Activated CD4-positive, alpha-beta T cell treated with anti-CD3 and anti-CD28 coated beads for 4 hours (primary cell): ENCODE measurements at regions not wholly inside any gene's neighbourhood (a gene's known extent, or its start where the extent isn't known, plus 50 kb on each side); places are given as distances from the start of the nearest gene placed in this dataset.
"Not testable (repeated sequence)": the region's sequence is repeated elsewhere in the genome, so short reads cannot be mapped to it uniquely, and the experiment has no call there.

Experiments used
- DNase-seq, 2 donors: peaks; one replicate each; pipeline ENCODE4 v3.0.0-alpha.2; 2020

DNA sequence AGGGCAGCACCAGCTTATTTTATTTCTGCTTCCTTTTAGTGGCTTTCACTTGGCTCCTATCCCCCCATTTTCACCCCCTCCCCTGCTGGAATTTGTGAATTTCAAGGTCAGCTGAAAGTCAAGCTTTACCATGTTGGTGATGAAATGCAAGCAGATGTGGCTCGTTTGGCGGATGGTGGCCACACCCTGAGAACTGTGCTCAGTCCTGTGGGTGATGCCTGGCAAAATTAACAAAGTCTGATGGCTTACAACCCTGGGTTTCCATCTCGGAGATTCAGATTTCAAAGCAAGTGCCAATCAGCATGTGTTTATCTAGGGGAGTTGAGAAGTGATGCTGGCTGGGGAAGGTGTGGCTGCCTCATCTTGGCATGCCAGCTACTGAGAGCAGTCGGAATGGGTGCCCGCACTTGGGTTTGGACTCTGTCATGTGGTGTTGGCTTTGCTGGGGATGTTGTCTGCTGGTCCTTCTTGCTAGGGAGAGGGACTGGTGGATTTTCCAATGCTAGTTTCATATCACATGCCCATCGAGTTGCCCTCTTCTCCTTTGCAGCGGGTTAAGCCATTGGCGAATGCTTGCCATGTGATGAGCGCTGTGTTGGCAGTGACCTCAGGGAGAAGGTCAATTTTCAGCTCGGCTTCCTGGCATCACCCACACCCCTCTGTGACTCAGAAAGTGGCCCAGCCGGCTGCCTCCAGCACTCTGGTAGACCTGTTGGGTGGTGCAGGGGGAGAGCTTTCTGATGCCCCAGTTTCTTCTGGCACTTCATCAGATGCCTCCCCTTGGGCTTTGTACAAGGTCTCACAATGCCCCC lies 77.0 kb upstream of the PITX1 start:
- DNase-seq: no peak

DNA sequence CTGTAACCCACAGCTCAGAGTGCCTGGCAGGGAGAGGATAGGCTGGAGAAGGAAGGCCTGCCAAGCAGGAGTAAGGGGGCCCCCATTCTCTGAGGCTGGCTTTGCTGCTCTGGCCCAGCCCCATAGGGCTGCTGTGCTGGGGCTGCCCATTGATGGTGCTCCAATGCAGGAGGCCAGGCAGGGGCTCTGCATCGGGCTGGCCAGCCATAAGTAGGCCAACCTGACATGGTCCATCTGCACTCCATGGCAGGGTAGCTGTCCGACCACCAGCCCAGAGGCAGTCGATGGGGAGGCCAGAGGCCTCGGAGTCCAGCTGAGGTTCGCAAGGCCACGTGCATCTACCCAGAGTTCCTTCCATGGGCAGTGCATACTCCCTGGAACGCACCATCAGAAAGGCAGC lies 75.0 kb upstream of the PITX1 start:
- no peak for DNase-seq

DNA sequence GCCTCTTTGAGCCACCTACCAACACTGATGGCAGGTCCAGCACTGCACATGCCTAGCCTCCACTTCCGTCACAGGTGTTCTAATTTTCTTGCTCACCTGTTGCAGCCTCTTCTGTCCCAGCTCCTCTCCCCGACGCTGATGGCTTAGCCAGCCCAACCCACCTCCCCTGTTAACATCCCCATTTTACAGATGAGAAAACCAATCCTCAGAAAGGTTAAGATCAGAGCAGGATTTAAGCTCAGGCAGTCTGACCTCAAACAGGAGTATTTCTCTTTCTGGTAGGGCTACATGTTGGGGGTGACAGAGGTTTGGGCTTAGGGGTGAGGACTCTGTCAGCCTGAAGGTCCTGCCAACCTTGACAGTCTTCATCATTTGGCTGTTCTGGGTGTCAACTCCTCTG lies 74.5 kb upstream of the PITX1 start:
- no peak for DNase-seq

DNA sequence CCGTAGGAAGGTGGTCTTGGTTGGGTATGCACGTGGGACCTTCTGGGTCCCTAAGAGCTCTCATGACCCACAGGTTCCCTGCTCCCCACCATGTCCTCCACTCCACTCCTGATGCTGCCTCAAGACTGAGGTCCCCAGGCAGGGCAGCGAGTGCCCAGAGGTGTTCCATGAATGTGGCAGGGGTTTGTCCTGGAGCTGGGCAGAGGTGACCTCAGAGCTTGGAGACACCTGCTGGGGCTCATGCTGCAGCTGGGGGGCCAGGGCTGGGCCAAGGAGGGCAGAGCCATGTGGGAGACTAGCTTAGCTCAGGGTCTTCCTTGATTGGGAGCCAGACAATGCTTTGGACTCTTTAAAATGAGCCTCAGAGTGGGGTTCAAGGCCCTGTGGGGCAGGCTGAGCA lies 74.0 kb upstream of the PITX1 start:
- DNase-seq: no peak

DNA sequence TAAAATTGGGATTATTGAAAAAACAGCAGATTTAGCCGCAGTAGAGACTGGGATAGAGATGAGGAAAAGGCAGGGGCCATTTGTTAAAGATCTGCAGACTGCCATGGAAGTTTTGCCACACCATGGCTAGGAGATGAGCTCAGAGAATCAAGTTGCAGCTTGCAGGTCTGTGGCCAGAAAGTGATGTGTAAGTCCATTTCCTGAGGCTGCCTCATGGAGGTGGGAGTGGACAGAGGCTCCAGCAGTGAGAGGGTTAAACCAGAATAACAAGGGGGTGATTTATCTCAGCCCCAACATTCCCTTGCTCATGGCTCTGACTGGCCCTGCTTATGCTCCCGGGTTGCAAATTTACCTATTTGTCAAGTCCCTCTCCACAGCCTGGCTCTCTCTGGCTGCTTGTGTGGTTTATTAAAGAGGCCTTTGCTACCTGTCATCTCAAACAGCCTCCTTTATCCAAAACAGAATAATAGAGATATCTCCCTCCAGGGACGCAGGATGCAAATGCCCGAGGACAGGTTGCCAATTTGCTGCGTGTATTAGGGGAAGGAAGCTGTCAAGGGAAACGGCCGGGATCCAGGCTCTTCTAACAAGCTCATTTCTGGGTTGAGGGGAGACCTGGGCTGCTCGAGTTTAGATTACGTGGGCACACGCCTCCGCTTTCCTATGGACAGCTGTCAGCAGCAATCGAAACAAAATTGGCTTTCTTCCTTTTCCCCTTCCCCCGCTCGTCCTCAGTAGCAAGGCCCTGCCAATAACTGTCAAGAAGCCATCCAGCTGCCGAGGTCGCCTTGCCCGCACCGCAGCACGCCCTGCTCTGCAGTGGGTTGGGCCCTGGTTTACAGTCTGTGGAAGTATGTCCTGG lies 72.8 kb upstream of the PITX1 start:
- no peak for DNase-seq

DNA sequence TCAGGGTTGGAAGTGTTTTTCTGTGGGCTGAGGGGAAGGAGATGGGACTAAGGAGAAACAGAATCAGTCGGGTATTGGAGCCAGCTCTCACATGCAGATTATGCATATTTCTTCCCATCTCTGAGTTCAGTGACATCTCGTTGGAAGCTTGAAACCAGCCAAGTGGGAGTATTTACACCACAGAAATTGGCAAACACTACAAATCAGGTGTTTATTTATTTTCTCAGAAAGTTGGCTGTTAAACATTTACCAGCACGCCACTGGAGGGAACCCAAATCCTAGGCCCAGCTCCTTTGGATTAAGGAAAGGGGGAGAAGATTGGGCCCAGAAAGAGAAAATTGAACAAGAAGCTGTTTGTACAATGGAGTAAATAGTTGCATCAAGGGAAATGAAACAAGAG lies 72.1 kb upstream of the PITX1 start:
- DNase-seq: no peak

DNA sequence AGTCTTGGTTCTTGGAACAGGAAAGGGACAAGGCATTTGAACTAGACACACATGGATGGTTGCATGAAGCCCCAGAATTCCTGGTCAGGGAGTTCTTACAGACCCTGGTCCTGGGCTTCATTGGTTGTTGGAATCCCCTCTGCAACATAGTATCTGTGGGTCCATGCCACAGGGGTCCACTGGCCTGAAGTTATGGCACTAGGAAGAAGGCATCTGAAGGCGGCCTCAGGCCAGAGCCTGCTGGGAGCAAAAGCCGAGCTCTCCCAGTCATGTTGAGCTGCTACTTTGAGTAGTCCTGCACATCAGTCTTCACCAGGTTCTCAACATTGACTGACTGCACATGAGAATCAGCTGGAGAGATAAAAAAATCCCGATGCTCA lies 71.1 kb upstream of the PITX1 start:
- DNase-seq: no peak

DNA sequence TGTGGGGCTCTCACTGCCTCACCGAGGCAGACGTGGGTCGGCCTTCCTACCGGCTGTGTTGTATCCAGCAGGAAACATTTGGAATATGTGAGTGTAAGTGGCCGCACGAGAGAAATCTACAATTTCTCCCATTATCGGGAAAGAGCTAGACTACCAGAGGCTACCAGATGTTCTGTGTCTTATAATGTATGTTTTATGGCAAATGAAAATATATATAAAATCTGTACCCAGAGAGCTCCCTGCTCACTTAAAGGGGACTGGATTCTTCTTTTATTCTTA lies 69.5 kb upstream of the PITX1 start:
- no peak for DNase-seq

DNA sequence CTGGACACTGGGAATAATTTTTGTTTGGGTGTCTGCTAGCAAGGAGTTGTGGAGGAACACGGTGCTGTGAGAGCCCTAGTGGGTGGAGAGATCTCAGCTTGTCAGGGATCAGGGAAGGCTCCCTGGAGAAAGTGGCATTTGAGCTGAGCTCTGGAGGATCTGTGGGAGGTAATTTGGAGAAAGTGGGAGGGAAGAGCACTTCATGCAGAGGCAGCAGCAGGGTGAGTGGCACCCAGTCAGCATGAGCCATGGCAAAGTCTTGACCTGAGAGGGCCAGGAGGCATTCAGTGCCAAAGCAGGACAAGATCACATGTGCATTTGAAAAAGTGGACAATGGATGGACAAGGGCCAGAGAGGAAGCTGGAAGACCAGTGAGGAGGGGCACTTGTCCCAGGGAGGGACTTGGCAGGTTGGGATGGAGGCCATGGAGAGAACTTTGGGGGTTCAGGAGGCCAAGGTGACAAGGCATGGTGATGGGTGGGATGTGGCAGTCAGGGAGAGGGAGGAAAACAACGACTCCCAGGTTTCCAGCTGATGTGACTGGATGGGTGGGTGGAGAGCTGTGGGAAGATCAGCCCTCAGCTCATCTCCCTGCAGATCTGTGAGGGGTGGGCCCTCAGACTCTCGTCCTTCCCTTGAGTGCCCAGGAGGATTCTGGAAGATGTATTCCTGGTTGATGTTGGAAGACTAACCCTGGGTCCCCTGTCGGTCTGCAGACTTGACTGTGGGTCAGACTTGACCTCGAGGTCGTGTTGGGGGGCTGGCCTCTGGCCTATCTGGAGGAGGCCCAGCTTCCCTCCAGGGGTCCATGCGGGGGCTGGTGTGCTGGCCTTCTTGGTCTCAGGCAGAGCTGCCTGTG lies 68.9 kb upstream of the PITX1 start:
- no peak for DNase-seq

DNA sequence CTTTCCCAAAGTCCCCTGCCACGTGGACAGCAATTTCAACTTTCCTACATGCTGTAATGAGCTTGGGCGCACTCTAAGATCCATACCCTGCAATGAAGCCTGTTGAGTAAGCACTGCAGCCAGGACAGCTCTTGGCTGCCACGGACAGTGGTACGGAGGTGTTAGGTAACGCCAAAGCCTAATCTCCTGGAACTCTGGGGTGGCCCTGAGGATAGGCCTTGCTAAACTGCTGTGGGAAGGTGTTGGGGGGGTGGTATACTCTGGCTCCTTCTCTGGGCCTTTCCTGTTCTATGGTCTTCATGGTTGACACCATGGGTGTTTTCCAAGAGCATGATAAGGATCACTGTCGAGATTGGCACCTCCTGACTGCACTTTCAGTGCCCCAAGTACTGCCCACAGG lies 66.4 kb upstream of the PITX1 start:
- no peak for DNase-seq

DNA sequence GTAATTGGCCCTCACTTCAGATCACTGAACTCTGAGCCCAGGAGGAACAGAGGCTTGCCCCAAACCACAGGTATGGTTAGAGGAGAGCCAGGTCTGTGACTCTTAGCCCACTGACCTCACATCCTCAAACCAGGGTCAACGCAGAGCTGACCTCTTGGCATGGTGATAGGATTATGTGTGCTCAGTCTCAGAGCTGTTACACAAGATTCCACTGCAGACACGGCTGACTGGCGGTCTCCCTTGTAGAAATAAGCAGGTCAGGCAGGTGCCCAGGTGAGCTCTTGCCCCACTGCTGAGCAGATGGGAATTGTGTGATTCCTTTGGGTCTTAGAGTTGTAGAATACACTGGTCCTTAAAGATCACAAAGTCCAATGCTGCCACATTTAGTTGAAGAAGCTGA lies 66.0 kb upstream of the PITX1 start:
- no peak for DNase-seq

DNA sequence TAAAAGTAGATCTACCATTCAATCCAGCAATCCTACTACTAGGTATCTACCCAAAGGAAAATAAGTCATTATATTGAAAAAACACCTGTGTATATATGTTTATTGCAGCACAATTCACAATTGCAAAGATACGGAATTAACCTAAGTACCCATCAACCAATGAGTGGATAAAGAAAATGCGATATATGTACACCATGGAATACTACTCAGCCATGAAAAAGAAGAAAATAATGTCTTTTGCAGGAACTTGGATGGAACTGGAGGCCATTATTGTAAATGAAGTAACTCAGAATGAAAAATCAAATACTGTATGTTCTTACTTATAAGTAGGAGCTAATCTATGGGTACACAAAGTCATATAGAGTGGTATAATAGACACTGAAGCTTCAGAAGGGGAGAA lies 63.4 kb upstream of the PITX1 start:
- DNase-seq: no peak

DNA sequence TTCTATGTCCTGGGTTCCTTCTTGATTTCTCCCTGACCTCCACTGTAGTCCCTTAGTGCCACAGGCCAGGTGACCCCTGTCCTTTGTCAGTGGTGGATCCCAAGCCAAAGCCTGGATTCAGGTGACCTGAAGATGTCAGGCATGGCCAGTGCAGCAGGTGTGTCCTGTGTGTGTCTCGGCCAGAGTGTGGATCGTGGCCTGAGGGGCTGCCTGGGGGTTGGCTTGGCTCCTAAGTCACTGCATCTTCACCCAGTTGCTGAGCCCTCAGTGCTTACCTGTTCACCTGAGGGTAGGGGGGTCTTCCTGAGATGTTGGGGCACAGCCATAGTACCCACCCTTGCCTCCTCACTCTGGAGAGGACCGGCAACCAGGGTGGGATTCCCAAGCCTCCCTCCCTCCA lies 61.8 kb upstream of the PITX1 start:
- no peak for DNase-seq

DNA sequence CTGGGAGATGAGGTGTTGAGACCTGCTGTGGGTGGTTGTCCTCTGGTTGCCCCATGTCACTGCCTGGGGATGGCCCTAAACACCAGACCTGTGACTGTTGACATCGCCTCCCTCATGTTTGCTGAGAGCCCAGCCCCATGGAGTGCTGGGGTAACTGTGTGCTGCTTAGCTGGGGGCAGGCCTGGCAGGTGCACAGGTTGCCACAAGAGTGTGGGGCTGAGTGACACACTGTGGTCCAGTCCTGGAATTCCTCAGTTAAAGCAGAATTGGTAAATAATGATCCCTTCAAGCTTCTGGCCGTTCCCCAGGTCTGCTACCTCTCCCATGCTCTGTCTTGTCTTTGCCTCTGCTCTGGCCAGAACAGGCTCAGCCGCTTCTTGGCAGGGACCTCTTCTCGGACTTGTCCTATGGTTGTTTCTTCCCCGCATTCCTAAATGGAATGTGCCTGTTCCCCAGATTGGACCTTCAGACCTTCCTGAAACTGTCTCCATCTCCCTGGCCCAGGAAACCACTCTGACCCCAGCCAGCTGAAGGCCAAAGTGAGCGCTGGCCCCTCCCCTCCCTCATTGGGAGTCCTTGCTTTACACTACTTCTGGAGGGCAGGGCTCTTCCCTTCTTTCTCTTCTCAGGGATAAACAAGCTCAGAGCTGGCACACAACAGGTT lies 61.2 kb upstream of the PITX1 start:
- DNase-seq: no peak

DNA sequence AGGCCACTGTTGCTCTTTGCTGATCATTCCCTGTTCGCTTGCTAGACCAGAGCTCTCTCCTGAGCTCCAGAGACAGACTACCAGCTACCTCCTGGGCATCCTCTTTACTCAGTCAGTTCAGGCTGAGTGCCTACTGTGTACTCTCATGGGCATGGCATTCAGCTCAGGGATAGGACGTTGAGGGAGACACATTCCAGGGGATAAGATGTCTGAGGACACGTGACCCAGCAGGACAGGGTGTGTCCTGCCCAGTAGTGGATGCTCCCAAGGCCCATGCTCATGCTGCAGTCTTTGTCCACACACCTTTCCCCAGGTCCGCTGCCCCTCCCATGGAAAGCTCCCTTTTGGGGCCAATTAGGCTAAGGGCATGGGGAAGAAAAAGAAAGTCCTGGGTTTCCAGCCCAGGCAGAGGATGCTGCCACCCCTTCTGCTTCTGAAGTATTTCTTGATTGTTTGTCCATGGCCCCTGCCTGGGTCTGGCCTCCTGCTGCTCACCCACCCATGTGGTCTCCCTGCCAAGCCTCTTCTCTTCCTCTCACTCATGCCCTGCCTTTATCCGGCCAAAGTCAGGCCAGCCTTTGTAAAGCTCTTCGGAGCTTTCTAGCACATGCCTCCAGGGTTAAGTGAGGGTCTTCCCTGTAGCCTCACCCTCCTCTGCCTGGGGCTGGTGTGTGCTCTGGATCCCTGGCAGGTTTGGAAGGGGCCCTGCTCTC lies 60.5 kb upstream of the PITX1 start:
- no peak for DNase-seq

DNA sequence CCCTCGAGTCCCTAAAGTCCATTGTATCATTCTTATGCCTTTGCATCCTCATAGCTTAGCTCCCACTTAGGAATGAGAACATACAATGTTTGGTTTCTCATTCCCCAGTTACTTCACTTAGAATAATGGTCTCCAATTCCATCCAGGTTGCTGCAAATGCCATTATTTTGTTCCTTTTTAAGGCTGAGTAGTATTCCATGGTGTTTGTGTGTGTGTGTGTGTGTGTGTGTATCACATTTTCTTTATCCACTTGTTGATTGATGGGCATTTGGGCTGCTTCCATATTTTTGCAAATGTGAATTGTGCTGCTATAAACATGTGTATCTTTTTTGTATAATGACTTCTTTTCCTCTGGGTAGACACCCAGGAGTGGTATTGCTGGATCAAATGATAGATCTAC lies 59.5 kb upstream of the PITX1 start:
- DNase-seq: not testable (repeated sequence)

DNA sequence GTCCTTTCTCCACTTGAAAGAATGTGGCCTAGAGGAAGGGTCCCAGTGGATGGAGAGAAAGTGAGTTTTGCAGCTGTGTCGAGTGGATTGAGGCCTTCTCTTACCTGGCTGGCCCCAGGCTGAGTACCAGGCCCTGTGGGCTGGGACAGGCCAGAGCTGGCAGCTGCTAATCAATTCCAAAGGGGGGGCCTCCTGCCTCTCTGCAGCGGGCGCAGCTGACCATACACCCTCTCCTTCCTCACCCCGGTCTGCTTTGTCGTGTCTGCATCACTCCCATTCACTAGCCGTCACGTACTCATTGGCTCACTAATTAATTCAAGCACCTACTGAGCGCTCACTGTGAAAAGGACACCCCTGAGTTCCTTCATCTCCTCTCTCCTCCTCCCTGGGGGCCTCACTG lies 58.4 kb upstream of the PITX1 start:
- DNase-seq: no peak

DNA sequence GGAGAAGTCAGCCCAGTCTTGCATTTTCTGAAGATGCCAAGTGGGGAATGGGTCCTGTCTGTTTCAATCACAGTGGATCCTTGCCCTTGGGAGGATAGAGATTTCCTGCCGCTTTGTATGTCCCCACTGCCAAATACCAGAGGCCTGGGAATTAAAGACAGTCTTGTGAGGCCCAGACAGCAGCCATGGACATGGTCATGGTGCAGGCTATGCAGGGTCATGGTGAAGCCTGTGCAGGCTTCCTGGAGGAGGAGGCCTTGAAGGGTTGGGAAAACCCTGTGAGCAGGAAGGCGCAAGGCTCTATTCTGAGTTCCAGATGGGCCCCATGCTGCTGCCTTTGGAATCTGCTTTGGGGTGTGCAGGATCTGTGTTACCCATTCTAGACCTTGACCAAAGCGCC lies 57.3 kb upstream of the PITX1 start:
- DNase-seq: no peak

DNA sequence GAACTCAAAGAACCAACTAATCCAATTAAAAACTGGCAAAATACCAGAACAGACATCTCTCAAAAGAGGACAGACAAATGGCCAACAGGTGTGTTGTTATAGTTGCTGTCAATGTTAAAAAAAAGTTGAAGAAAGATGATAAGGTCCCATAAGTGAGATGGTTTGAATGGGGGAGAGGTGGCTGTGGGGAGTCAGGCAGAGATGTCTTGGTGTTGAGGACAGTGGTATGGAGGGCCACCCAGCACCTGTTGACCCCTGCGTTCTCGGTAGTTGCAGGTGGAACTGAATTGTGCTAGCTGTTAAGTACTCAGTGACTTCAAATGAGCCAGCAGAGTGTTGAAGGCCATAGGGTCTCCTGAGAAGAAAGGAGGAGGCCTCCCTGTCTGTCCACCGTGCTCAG lies 55.9 kb upstream of the PITX1 start:
- DNase-seq: no peak

DNA sequence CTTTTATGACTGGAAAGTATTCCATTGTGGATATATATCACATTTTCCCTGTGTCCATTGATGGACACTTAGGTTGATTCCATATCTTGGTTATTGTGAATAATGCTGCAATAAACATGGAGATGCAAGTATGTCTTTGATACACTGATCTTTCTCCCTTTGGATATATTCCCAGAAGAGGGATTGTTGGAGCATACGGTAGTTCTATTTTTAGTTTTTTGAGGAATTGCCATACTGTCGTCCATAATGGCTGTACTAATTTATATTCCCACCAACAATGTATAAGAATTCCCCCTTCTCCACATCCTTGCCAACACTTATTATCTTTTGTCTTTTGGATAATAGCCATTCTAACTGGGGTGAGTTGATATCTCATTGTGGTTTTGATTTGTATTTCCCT lies 54.9 kb upstream of the PITX1 start:
- no peak for DNase-seq

DNA sequence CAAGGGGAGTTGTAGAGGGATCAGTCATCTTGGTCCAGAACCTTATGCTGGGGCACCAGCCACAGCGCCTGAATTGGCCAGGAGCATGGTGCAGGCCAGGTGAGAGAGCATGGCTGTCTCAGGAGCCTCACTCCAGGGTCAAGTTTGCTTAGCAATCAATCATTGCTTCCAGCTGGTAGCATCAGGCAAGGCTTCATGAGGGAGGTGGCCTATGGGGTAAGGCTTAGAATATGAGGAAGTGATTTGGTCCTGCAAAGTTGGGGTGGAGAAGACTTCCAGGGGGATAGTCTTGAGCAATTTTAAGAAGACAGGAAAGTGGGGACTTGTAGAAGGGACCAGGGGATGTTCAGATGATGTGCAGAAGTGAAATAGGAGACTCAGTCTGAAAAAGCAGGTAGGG lies 53.9 kb upstream of the PITX1 start:
- DNase-seq: no peak

DNA sequence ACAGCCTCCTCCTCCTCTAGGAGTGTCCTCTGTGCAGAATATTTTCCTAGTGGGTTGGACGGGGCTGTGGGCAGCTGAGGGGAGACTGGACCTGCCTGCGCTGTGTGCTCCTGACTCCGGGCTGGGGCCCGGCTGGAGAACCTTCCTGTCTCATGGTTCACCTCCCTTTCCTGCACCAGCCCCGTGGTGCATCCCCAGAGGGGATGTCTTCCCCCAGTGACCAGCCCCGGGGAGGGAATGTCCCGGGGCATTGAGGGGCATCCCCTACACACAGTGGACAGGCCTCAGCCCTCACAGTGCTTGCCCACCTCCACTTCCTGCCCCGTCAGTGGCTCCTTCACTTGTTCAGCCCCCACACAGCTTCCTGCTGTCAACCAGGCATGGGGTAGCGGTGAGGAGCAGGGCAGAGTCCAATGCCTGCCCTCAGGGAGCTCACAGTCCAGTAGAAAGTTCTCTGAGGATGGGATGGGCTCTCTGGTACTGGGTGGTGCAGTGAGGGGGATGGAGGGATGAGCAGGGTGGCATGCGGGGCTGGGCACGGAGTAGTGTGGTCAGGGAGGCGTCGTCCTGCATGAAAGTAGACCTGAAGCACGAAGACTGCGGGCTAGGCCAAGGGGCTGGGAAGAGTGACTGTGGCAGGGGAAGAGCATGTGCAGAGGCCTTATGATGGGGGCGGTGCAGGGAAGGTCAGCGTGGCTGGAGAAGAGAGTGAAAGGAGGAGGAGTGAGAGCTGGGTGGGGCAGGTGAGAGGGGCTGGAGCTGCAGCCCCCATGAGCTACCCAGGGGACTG lies 52.1 kb upstream of the PITX1 start:
- no peak for DNase-seq
